GM21717 (cell line): ENCODE measurements at regions not wholly inside any gene's neighbourhood (a gene's known extent, or its start where the extent isn't known, plus 50 kb on each side); places are given as distances from the start of the nearest gene placed in this dataset.

Experiments
- ATAC-seq: cut with Tn5 transposase; IDR thresholded peaks from one replicate; pipeline ENCODE4 v1.9.1; 2021; ENCODE audit warnings: mild to moderate bottlenecking, moderate library complexity; ENCODE audit not compliant: unreplicated experiment

DNA sequence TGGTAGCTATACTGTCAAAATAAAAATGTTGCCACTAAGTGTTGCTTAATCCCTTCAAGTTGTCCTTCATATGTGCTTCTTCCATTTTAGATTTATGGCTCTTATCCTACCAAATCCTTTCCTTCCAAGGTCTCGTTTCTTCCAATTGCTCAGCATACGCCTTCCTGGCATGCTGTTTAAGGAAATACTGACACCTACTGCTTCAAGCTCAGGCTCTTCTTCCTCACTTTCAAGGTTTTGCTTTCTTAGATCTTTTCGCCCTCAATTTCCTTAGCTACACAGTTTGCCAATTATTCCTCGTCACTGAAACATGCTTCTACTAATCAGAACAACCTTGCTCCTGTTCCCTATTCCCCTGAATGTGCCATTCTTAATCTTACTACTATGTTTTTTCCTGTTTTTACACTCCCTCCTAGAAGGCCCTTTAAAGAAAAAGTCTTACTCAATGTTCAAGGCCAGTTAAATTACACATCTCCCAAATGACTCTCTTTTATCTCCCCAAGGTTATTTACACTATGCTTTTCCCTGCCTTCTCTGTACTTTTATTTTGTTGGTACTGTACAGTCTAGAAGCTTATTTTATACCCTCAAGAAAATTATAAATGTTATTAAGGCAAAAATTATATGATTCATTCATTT lies 343.1 kb downstream of the MZT1 start:
- no peak for ATAC-seq

DNA sequence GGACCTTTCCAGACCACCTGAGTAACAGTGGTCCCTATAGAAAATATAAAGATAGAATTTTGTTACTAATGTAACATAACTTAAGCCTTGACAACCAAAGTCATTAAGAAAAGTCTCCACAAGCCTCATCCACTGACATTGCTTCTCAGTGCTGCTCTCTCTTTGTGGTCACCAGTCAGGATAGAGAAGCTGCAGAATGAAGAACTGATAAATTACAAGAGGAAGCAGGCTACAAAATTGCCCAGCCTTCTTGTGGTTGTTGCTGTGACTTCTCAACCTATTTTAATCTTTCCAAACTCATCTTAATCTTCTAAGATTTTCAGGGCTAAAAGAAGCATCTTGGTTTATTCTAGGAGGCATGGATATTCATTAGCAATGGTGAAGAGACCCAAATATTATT lies 343.8 kb downstream of the MZT1 start:
- no peak for ATAC-seq

DNA sequence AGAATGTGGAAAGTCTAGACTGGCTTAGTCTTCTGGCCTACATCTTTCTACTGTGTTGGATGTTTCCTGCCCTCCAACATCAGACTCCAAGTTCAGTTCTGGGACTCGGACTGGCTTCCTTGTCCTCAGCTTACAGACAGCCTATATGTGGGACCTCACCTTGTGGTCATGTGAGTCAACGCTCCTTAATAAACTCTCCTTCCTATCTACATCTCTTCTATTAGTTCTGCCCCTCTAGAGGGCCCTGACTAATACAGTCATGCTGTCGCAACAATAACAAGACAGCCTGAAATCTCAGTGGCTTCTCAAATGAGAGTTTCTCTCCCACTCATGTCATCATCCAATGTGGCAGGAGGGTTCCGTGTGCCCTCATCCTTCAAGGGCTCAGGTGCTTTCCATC lies 347.8 kb downstream of the MZT1 start:
- ATAC-seq, result no peak

DNA sequence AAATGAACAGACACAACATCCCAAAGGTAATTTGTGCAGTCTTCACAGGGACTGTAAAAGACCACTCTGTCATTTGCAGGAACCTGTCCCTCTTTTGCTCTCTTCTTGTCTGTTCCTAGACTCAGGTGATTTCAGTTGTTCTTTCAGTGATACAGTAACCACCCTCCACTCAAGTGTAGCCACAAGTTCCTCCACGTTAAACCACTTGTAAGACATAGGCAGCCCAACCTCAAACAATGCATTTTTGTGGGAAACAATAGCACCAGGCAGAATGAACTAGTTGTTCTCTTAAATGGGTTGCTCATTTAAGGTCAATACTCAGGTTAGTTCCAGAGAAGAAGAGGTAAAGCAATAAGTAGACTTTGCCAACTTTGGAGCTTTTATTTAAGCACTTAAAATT lies 359.4 kb downstream of the MZT1 start:
- ATAC-seq, result no peak

DNA sequence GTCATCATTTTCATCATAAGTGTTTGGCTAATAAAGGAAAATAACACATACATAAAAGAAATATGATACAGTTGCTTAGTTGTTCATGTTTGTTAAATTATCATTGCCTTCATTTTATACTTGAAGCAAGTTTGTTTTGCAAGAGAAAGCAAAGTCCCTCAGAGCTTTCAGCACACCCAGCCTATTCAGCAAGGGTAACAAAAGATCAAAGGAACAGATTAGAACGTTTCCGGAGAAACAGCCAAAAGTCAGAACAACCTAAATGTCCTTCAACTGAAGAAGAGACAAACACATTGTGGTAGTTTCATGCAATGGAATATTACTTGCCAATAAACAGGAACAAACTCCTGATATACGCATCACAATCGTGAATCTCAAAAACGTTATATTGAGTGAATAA lies 380.7 kb downstream of the MZT1 start:
- ATAC-seq, result no peak

DNA sequence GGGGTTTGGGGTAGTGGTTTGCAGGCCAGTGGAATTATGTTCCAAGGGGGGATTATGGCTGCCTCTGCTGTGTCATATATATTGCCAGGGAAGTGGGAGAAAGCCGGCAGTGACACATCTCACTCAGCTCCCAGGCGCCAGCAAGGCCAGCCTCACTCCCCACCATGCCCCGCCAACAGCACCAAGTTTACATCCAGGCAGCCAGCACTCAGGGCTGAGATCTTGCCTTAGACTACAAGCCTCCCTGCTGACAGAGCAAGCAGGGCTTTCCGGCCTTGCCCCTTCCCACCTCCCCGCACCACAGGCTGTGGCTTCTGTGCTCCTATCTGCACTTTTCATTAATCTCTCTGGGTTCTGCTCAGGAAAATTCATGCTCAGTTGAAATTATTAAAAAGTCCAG lies 385.1 kb downstream of the MZT1 start:
- no peak for ATAC-seq

DNA sequence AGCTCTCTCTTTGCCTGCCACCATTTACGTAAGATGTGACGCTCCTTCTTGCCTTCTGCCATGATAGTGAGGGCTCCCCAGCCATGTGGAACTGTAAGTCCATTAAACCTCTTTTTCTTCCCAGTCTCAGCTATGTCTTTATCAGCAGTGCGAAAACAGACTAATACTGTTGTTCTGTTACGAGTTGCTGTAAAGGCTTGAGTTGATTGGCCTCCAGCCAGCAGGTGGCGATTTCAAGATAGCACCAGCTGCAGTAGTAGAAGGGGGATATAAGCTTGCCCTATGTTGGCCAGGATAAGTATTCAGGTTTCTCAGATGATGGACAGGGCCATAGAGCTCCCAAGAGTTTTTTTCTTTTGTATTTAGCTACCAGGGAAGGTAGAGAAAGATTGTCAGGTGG lies 385.5 kb downstream of the MZT1 start:
- no peak for ATAC-seq

DNA sequence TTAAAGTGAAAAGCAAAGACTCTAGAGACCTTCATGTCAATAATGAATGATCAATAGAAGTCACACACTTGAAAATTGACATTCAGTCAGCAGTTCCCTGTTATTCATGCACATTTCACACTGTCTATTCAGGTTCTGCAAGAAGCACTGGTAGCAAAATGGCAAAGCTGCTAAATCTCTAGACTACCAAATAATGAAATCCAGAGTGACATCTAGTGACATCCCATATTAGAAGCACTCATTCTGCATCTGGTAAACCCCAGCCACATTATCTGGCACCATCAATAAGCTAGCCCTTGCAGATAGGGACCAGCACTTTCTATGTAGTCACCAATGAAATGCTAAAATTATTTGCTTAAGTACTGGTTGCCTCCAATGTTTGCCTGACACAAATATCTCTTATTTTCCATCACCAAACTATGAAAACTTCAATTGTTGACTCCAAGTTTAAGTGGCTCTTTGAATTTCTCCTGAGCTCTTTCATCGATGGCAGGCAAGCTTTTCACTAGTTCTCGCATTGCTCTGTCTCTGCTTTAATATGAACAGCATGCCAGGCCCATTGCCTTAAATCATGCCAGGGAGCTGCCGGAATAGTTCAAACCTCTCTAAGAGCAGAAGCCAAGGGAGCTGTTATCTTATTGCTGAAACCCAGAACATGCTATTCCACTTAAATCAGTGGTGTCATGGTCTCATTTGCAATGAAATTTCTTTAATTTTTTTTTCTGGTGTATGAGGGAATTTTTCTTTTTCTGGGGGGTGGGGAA lies 409.9 kb downstream of the MZT1 start:
- ATAC-seq, result no peak

DNA sequence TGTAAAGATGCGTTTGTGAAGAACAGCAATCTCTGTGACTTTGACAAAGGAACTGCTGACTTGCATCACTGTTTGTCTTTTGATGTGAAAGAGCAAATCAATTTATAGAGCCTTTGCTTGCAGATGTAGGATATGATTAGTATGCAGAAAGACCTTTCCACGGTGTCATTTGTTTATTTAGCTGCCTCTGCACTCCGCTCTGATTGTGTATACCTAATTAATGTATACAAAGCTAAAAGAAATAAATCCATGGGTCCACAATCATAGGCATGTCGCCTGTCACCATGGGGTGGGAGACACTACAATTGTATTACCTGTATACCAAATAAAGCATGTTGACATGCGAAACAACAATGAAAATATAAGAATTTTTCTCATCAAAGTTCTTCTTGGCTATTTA lies 410.7 kb downstream of the MZT1 start:
- ATAC-seq, result no peak

DNA sequence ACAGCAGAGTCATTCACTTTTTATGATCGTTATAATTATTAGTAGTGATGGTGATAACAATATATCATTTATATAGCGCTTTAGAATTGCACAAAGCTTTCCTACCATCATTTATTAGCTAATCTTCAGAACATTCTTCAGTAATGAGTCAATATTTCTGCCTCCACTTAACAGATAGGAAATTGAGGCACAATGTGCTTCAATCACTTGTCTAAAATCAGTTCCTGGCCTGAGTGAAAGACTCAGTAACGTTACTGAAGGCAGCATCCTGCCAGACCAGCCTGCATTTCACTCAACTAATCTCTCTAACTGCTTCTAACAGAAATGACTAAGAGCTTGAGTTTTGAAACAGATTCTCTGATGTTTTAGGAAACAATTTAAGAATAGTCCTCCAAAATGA lies 412.1 kb downstream of the MZT1 start:
- no peak for ATAC-seq

DNA sequence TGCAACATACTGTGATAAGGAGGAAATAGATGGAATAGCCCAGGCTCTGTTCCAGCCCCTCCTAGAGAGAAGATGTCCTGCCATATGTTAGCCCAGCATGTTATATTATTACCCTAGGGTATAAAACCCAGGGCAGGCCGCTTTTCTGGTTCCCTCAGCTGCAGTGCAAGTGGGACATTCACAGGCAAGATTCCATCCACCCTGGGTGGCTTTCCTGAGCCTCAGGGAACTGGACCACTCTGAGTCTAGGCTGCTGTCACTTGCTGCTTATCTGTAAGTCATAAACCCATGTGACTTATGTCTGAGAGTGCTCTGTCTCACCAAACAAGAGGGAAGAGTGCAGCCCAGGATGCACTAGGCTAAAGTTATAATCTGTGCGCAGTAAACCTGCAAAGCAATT lies 413.2 kb downstream of the MZT1 start:
- ATAC-seq, result no peak

DNA sequence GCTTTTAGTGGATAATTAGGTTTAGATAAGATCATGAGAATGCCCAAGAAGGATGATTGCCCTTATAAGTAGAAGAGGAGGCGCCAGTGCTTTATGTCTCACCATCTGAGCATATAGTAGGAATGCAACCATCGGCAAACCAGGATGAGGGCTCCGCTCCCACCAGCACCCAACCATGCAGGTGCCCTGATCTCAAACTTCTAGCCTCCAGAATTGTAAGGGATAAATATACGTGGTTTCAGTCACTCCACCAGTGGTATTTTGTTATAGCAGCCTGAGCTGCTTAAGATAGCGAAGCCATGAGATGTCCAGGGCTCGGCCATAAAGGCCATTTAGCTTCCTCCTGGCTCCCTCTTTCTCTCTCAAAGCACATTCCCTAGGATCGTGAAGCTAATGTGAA lies 413.9 kb downstream of the MZT1 start:
- no peak for ATAC-seq

DNA sequence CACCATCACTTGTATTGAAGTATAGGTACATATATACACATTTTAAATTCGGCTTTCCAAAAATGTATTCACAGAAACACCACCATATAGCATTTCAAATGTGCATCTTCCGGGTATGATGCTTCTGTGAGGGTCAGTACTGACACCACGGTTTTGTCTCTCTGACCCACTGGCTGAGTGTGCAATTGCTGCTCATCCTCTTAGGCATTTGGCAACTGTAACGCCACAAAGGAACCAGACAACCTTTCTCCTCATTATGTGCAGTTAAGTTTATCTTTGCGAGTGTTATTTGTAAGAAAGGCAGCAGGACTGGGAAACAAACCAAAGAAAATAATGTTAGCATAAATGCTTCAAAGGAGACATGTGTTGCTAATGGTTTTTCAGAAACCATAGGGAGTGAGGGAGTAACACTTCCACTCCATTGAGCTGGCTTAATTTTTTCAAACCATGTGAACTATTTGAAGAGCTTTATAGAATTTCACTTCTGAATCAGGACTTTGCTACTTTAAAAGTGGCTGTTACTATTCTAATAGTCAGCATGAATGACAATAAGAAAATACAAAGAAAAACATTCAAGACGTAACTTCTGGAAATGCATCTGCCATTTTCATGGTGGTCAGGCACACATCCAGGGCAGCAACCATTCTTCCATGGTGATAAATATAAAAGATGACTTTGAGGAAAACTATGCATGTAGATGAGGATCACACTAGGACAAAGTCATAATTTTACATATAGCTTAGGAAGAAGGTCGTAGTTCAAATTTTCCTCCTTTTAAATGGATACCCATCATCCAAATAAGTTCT lies 423.3 kb downstream of the MZT1 start:
- no peak for ATAC-seq

DNA sequence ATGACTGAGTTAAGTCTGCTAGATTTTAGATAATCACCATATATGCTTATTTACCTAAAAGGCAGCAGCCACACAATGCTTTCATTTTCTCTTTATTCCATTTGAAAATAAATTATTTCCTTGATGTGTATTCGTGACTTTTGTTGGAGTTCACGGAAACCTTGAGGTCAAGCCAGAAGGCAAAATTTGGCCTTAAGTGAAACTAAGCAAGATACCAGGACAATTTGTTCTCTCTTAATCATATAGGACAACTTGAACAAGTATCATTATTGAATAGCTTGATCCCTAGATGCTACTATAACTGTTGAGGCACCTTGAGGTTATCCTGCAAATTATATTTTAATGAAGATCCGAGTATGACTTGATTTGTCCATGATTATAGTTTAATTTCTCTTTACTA lies 429.2 kb upstream of the DACH1 start:
- ATAC-seq, result no peak

DNA sequence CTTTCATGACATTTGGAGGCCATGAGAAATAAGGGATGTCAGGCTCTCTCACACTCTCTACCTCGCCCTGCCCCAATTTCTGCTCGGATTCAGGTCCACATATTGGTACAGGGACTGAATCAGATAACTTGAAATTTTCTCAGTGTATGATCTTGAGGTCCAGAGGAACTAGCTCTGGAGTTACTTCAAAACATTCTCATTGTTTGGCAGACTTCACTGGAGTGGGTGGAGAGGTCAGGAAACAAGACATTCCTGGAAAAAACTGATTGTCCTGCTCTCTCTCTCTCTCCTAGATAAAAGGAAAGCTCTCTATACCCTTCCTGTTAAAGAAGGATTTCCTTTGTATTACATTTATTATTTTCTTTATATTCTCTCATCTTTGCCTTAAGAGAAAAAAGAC lies 428.1 kb upstream of the DACH1 start:
- ATAC-seq, result no peak

DNA sequence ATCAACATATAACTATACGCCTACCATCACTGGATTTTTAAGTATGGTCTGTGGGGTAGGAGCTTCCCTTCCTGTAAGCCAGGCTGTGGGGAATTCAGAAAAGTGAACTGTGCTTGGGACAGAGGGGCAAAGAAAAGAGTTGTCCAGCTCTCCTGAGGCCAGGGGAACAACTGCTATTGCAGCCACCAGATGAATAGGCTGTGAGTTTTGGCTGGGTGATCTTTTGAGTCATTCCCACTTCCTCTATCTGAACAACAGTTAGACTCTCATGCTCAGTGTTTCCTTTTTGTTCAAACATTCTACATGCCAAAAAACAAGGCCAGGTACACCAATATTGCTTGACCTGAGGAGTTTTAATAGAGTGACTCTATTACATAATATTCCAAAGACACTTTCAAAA lies 426.2 kb upstream of the DACH1 start:
- ATAC-seq, result no peak

DNA sequence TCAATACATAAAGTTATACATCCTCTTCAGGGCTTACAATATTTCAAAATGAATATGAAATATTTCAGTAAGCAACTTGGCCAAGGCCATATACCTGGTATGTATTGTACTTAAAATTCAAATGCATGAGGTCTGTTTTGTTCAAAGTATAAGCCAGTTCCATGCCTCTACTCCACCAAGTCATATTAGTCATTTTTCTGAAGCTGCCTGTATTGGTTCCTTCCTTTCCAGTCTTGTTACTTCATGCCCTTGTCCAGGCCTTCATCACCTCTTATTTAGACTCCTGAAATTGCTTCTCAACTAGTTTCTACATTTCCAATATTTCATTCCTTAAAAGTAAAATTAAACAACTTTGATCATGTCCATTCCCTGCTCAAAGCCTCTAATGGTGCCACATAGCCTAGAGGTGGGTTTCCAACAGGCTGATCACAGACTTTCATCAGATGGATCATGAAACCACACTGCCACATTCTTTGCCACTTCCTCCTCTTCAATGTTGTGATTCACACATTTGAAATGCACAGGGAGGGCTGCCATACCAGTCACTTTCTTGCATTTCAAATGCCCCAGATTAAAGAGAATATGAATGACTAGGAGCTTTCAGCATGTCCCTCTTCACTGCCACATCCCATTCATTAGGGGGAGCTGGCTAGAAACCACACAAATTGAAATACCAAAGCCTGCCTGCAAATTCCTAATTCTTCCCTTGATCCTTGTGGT lies 424.1 kb upstream of the DACH1 start:
- ATAC-seq, result no peak

DNA sequence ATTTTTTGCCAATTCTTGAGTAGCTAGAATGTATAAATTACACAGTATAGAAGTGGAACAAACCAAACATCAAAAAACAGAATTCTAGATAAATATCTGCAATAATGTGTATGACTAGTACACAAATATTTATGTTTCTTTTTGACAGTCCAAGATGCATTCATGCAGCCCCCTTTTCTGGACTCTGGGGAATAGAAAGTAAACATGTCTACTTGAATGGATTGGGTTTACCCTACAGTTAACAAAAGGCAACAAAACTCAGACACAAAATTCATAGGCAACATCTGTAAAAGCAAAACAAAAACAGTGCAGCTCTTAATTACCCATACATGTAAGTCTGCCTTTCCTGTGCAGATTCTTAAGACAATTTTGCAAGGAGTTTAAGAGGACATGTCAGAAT lies 419.4 kb upstream of the DACH1 start:
- ATAC-seq, result no peak

DNA sequence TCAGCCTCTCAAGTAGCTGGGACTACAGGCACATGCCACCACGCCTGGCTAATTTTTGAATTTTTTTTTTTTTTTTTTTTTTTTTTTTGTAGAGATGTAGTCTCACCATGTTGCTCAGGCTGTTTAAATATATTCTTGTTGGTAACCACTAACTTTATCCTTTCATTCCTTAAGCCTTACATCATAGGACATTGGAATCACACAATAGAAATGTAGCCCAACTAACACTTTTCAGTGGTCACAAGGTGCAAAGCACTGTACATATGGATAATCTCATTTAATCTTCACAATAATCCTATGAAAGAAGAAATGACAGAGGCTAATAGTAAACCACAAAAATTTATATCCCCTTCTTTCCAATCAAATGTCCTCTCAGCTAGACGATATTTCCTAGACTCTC lies 417.8 kb upstream of the DACH1 start:
- ATAC-seq, result no peak

DNA sequence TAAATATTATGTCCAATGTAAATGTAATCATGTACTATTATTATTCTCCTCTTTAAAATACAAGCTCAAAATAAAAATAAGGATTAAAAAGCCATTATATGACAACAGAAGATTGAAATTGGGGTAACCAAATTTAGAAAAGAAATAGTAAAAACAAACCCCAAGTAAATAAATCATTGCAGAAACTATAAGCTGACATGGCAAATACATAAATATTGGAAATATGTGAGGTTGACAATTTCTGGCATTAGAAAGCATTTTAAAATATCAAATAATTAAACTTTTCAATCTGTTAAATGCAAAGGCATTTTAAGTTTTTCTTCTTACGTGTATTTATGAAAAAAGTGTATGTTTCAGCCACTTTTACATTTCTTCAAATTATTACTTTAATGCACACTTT lies 394.7 kb upstream of the DACH1 start:
- ATAC-seq, result no peak

DNA sequence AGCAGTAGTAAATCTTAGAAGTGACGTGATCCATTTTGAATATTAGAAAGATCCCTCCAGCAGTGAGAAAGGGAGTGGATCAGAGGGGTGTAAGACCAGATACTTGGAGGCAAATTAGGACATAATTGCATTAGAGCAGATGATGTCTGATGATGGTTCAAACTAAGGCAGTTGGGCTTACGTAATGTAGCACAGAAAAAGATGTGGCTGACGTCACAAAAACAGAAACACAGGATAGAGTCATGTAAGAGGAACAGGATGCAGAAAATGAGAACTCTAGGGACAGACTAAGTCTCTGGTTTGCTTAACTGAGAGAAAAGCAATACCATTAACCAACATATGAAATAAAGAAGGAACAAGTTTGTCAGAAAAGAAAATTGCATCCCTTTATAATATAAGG lies 392.5 kb upstream of the DACH1 start:
- ATAC-seq, result no peak
